ENCODE measurements at regions not wholly inside any gene's neighbourhood (a gene's known extent, or its start where the extent isn't known, plus 50 kb on each side); places are given as distances from the start of the nearest gene placed in this dataset.

GRCh38 chr17:72492941-72493340 is 372.1 kb downstream of the SOX9 start:
- H3K4me1 ChIP-seq, result no peaks in the 10 kb centered on the region
- peaks cover 0 to 6% of the 10 kb centered on the region in 2 donors for H3K9me3 ChIP-seq

GRCh38 chr17:72494566-72494965 is 373.7 kb downstream of the SOX9 start:
- Histone ChIP-seq H3K9me3 (peaks cover 0 to 6% of the 10 kb centered on the region in 2 donors), H3K36me3 (no peaks in the 10 kb centered on the region), H3K27me3 (no peaks in the 10 kb centered on the region), H3K4me1 (no peaks in the 10 kb centered on the region), H3K4me3 (no peak overlapping the region), H3K27ac (no peak overlapping the region)
- no peak for TF ChIP-seq CTCF (IDR thresholded peaks at IDR 0.05)
- DNase-seq (ENCODE audit: low spot score), result no peak

More at GRCh38 chr17:72492941-72493340, 372.1 kb downstream of the SOX9 start:
- no peak overlapping the region for H3K4me3 ChIP-seq
- no peak overlapping the region for H3K27ac ChIP-seq
- no peak for TF ChIP-seq CTCF (IDR thresholded peaks at IDR 0.05)
- H3K36me3 ChIP-seq, result no peaks in the 10 kb centered on the region
- no peak for DNase-seq (ENCODE audit: low spot score)
- no peaks in the 10 kb centered on the region for H3K27me3 ChIP-seq

GRCh38 chr17:72496461-72496860 is 375.6 kb downstream of the SOX9 start:
- no peak for TF ChIP-seq CTCF (IDR thresholded peaks at IDR 0.05)
- no peak for DNase-seq (ENCODE audit: low spot score)
- H3K9me3 ChIP-seq, result no peaks in the 10 kb centered on the region
- no peaks in the 10 kb centered on the region for H3K36me3 ChIP-seq
- H3K27ac ChIP-seq, result no peak overlapping the region
- no peaks in the 10 kb centered on the region for H3K4me1 ChIP-seq
- no peaks in the 10 kb centered on the region for H3K27me3 ChIP-seq
- H3K4me3 ChIP-seq, result no peak overlapping the region

GRCh38 chr17:72497915-72498314 is 377.1 kb downstream of the SOX9 start:
- Histone ChIP-seq H3K9me3 (no peaks in the 10 kb centered on the region), H3K27ac (no peak overlapping the region), H3K4me1 (no peaks in the 10 kb centered on the region), H3K36me3 (no peaks in the 10 kb centered on the region), H3K4me3 (no peak overlapping the region), H3K27me3 (no peaks in the 10 kb centered on the region)
- no peak for TF ChIP-seq CTCF (IDR thresholded peaks at IDR 0.05)
- no peak for DNase-seq (ENCODE audit: low spot score)

- no peak for DNase-seq (ENCODE audit: low spot score)
- Histone ChIP-seq H3K27me3 (no peaks in the 10 kb centered on the region), H3K9me3 (no peaks in the 10 kb centered on the region), H3K36me3 (no peaks in the 10 kb centered on the region), H3K4me1 (no peaks in the 10 kb centered on the region), H3K27ac (no peak overlapping the region), H3K4me3 (no peak overlapping the region)
- TF ChIP-seq CTCF (IDR thresholded peaks at IDR 0.05), result no peak
Observed at GRCh38 chr17:72498364-72499210, 377.8 kb downstream of the SOX9 start.
